ENCODE measurements at regions not wholly inside any gene's neighbourhood (a gene's known extent, or its start where the extent isn't known, plus 50 kb on each side); places are given as distances from the start of the nearest gene placed in this dataset.

DNA sequence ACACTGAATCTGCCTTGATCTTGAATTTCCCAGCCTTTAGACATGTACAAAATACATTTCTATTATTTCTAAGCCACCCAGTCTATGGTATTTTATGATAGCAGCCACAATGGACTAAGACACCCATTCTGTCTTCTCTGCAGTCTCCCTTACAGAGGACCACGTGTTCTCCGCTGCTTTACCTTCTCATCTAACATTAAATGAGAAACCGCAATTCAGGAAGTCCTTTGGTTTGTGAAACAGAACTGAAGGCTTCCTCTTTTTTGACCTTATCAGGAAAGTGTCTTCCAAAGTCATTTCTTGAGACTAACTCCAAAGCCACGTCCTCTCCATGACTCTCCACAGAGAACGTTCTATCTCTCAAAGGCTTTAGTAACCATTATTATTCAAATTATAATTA, 560.1 kb downstream of the OMA1 start:
- H3K36me3 Mint-ChIP-seq (ENCODE audit: low read depth), result no peaks in the 10 kb centered on the region
- H3K4me3 Mint-ChIP-seq, result no peak overlapping the region
- Histone ChIP-seq H3K27me3 (ENCODE audit: control insufficient read depth, insufficient read depth, low read length, poor library complexity, severe bottlenecking) (no peaks in the 10 kb centered on the region), H3K9me3 (ENCODE audit: control insufficient read depth, low read length) (no peaks in the 10 kb centered on the region), H3K27ac (ENCODE audit: low read depth, low read length) (no peak overlapping the region), H3K4me1 (ENCODE audit: control insufficient read depth, insufficient read depth, low read length) (no peaks in the 10 kb centered on the region), H3K9ac (ENCODE audit: extremely low read depth, low read length, poor library complexity, severe bottlenecking) (no peak overlapping the region), H3K4me3 (ENCODE audit: low read length) (no peak overlapping the region), H3K36me3 (ENCODE audit: control insufficient read depth, insufficient read depth, low read length) (no peaks in the 10 kb centered on the region)
- peaks cover 4% of the 10 kb centered on the region for H3K27me3 Mint-ChIP-seq (ENCODE audit: insufficient read depth)
- no peak overlapping the region for H3K27ac Mint-ChIP-seq
- no peak for DNase-seq
- WGBS, 2 experiments (ENCODE audit: insufficient coverage in 1 of 2, insufficient read length in 1 of 2), result 76 to 77% methylated on average over 5 of the region's 5 CpGs
- H3K4me1 Mint-ChIP-seq, result peaks cover 7% of the 10 kb centered on the region
- no peaks in the 10 kb centered on the region for H3K9me3 Mint-ChIP-seq
- TF ChIP-seq, protein P1, sequence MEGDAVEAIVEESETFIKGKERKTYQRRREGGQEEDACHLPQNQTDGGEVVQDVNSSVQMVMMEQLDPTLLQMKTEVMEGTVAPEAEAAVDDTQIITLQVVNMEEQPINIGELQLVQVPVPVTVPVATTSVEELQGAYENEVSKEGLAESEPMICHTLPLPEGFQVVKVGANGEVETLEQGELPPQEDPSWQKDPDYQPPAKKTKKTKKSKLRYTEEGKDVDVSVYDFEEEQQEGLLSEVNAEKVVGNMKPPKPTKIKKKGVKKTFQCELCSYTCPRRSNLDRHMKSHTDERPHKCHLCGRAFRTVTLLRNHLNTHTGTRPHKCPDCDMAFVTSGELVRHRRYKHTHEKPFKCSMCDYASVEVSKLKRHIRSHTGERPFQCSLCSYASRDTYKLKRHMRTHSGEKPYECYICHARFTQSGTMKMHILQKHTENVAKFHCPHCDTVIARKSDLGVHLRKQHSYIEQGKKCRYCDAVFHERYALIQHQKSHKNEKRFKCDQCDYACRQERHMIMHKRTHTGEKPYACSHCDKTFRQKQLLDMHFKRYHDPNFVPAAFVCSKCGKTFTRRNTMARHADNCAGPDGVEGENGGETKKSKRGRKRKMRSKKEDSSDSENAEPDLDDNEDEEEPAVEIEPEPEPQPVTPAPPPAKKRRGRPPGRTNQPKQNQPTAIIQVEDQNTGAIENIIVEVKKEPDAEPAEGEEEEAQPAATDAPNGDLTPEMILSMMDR (conservative IDR thresholded peaks at IDR 0.05), result no peak

DNA sequence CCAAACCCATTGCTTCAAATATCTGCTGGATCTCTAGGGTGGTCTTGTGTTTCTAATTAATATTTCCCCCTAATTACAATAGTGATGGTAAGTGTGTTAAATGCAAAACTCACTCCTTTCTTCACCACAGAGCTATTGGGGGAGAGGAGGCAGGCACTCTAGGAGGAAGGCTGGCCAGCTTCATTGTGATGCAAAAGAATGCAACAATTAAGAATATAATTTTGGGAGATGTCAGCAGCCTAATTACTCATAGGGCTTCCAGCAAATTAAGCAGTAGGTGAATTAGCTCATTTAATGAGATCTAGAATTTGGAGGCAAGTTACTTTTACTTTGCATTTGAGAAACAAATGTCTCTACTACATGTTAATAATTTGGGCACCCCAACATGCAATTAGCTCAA, 560.4 kb upstream of the DAB1 start:
- H3K4me3 Mint-ChIP-seq, result no peak overlapping the region
- TF ChIP-seq, protein P1 (conservative IDR thresholded peaks at IDR 0.05), result no peak

DNA sequence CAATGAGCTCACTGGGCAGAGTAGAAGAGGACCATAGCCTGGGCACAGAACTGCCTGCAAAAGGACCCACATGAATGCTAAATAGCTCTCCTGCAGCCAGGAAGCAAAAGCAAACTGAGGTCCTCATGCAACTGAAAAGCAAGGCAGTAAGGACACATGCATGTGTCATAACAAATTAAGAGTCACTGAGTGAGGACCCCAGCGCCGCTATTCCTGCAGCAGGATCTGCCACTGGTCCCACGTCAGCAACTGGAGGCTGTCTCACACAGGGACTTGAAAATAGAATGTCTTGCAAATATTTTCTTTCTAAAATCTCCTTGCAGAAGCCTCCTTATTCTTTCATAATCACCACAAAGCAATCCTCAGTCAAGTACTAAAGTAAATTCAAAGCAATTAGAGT, 559.6 kb upstream of the DAB1 start:
- no peak for DNase-seq

More for the DNA sequence above, 560.4 kb upstream of the DAB1 start:
- no peak for DNase-seq
- Histone ChIP-seq H3K4me3 (ENCODE audit: low read length) (no peak overlapping the region), H3K9me3 (ENCODE audit: control insufficient read depth, low read length) (no peaks in the 10 kb centered on the region), H3K9ac (ENCODE audit: extremely low read depth, low read length, poor library complexity, severe bottlenecking) (no peak overlapping the region), H3K27me3 (ENCODE audit: control insufficient read depth, insufficient read depth, low read length, poor library complexity, severe bottlenecking) (no peaks in the 10 kb centered on the region), H3K4me1 (ENCODE audit: control insufficient read depth, insufficient read depth, low read length) (no peaks in the 10 kb centered on the region), H3K36me3 (ENCODE audit: control insufficient read depth, insufficient read depth, low read length) (no peaks in the 10 kb centered on the region), H3K27ac (ENCODE audit: low read depth, low read length) (no peak overlapping the region)
- Mint-ChIP-seq H3K27me3 (ENCODE audit: insufficient read depth) (peaks cover 2% of the 10 kb centered on the region), H3K36me3 (ENCODE audit: low read depth) (no peaks in the 10 kb centered on the region), H3K4me1 (peaks cover 7% of the 10 kb centered on the region), H3K9me3 (no peaks in the 10 kb centered on the region), H3K27ac (no peak overlapping the region)

More for the DNA sequence above, 559.6 kb upstream of the DAB1 start:
- no peaks in the 10 kb centered on the region for H3K27me3 ChIP-seq (ENCODE audit: control insufficient read depth, insufficient read depth, low read length, poor library complexity, severe bottlenecking)
- H3K9ac ChIP-seq (ENCODE audit: extremely low read depth, low read length, poor library complexity, severe bottlenecking), result no peak overlapping the region
- WGBS, 2 experiments (ENCODE audit: insufficient coverage in 1 of 2, insufficient read length in 1 of 2), result 85 to 100% methylated on average over 2 to 3 of the region's 3 CpGs
- Mint-ChIP-seq H3K4me3 (no peak overlapping the region), H3K36me3 (ENCODE audit: low read depth) (no peaks in the 10 kb centered on the region), H3K4me1 (peaks cover 7% of the 10 kb centered on the region), H3K27me3 (ENCODE audit: insufficient read depth) (no peaks in the 10 kb centered on the region), H3K9me3 (peaks cover 4% of the 10 kb centered on the region), H3K27ac (no peak overlapping the region)
- H3K9me3 ChIP-seq (ENCODE audit: control insufficient read depth, low read length), result no peaks in the 10 kb centered on the region
- TF ChIP-seq, protein P1 (conservative IDR thresholded peaks at IDR 0.05), result no peak
- no peak overlapping the region for H3K27ac ChIP-seq (ENCODE audit: low read depth, low read length)
- no peak overlapping the region for H3K4me3 ChIP-seq (ENCODE audit: low read length)
- H3K4me1 ChIP-seq (ENCODE audit: control insufficient read depth, insufficient read depth, low read length), result no peaks in the 10 kb centered on the region
- no peaks in the 10 kb centered on the region for H3K36me3 ChIP-seq (ENCODE audit: control insufficient read depth, insufficient read depth, low read length)
